ENCODE measurements at regions not wholly inside any gene's neighbourhood (a gene's known extent, or its start where the extent isn't known, plus 50 kb on each side); places are given as distances from the start of the nearest gene placed in this dataset.

DNA sequence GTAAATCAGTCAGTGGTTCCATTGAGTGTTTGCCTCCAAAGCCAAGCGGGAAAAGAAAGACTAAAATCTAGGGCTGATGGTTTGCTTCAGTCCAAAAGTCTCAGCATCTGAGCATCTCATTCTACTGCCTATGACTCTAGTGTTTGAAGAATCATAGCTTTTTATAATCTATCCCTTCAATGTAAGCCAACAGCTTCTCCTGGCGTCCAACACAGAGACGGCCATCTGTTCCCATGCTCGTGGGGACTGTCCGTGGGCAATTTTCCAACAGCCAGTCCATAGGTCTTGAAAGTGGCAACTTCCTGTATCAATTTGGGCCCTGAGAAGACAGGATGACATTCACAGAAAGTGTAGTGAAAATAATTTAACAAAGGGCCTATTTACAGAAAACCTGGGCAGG lies 544.4 kb upstream of the TMEM132C start:
- H3K27me3 Mint-ChIP-seq (ENCODE audit: insufficient read depth): no peaks in the 10 kb centered on the region
- no peak for DNase-seq
- TF ChIP-seq, protein P1, sequence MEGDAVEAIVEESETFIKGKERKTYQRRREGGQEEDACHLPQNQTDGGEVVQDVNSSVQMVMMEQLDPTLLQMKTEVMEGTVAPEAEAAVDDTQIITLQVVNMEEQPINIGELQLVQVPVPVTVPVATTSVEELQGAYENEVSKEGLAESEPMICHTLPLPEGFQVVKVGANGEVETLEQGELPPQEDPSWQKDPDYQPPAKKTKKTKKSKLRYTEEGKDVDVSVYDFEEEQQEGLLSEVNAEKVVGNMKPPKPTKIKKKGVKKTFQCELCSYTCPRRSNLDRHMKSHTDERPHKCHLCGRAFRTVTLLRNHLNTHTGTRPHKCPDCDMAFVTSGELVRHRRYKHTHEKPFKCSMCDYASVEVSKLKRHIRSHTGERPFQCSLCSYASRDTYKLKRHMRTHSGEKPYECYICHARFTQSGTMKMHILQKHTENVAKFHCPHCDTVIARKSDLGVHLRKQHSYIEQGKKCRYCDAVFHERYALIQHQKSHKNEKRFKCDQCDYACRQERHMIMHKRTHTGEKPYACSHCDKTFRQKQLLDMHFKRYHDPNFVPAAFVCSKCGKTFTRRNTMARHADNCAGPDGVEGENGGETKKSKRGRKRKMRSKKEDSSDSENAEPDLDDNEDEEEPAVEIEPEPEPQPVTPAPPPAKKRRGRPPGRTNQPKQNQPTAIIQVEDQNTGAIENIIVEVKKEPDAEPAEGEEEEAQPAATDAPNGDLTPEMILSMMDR (IDR thresholded peaks at IDR 0.05): no peak
- H3K4me3 Mint-ChIP-seq: no peak overlapping the region
- H3K27ac Mint-ChIP-seq: no peak overlapping the region
- H3K4me1 Mint-ChIP-seq (ENCODE audit: low read depth): no peaks in the 10 kb centered on the region
- H3K36me3 Mint-ChIP-seq (ENCODE audit: low read depth): no peaks in the 10 kb centered on the region
- no peaks in the 10 kb centered on the region for H3K9me3 Mint-ChIP-seq

DNA sequence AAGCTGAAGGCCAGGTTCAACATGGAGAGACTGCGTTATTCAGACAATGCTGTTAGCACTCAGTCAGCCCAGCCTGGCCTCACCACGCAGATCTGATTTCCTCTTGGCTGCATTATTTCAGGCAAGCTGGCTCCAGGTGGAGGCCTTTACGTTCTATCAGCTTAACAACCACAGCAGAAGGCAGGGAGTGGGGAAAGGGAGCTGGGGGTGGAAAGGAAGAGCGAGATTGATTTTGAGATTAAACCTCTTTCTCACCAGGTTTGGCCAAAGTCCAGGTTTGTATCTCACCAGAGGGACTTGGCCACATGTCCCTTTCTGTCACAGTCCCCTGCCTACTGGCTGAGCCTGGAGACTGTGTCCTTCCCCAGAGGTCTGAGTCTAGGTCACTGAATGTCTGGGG lies 543.7 kb upstream of the TMEM132C start:
- DNase-seq: no peak
- TF ChIP-seq, protein P1 (IDR thresholded peaks at IDR 0.05): no peak
- peaks cover 3% of the 10 kb centered on the region; the same call in 1 of the 2 replicates for H3K4me1 Mint-ChIP-seq (ENCODE audit: low read depth)
- H3K36me3 Mint-ChIP-seq (ENCODE audit: low read depth): no peaks in the 10 kb centered on the region
- H3K4me3 Mint-ChIP-seq: no peak overlapping the region
- no peaks in the 10 kb centered on the region for H3K9me3 Mint-ChIP-seq
- H3K27me3 Mint-ChIP-seq (ENCODE audit: insufficient read depth): no peaks in the 10 kb centered on the region
- H3K27ac Mint-ChIP-seq: no peak overlapping the region

- no peak for DNase-seq
- Mint-ChIP-seq H3K36me3 (ENCODE audit: low read depth) (no peaks in the 10 kb centered on the region), H3K4me3 (no peak overlapping the region), H3K27me3 (ENCODE audit: insufficient read depth) (no peaks in the 10 kb centered on the region), H3K9me3 (no peaks in the 10 kb centered on the region; the same call in 1 of the 2 replicates), H3K4me1 (ENCODE audit: low read depth) (peaks cover 10% of the 10 kb centered on the region; the same call in 1 of the 2 replicates), H3K27ac (no peak overlapping the region)
- TF ChIP-seq, protein P1 (IDR thresholded peaks at IDR 0.05): no peak
These were observed 540.2 kb upstream of the TMEM132C start for GRCh38 chr12:127726671-127727315.

- Mint-ChIP-seq H3K4me3 (no peak overlapping the region), H3K36me3 (ENCODE audit: low read depth) (no peaks in the 10 kb centered on the region), H3K27ac (no peak overlapping the region), H3K9me3 (peaks cover 3% of the 10 kb centered on the region), H3K4me1 (ENCODE audit: low read depth) (peaks cover 10% of the 10 kb centered on the region; the same call in 1 of the 2 replicates), H3K27me3 (ENCODE audit: insufficient read depth) (no peaks in the 10 kb centered on the region)
- peak; percentile 8 for DNase-seq
- TF ChIP-seq, protein P1 (IDR thresholded peaks at IDR 0.05): no peak
These were observed 538.7 kb upstream of the TMEM132C start for GRCh38 chr12:127728285-127728684.

- Mint-ChIP-seq H3K4me3 (no peak overlapping the region), H3K27ac (no peak overlapping the region; the same call in 1 of the 2 replicates), H3K36me3 (ENCODE audit: low read depth) (no peaks in the 10 kb centered on the region), H3K9me3 (peaks cover 6% of the 10 kb centered on the region), H3K27me3 (ENCODE audit: insufficient read depth) (no peaks in the 10 kb centered on the region), H3K4me1 (ENCODE audit: low read depth) (peaks cover 10% of the 10 kb centered on the region; the same call in 1 of the 2 replicates)
- no peak for DNase-seq
- TF ChIP-seq, protein P1 (IDR thresholded peaks at IDR 0.05): no peak
These were observed 538.2 kb upstream of the TMEM132C start for GRCh38 chr12:127728729-127729128.
